Activated CD4-positive, alpha-beta T cell treated with anti-CD3 and anti-CD28 coated beads, Interleukin-2, amount 50 U/mL, for 16 hours (primary cell): ENCODE measurements at regions not wholly inside any gene's neighbourhood (a gene's known extent, or its start where the extent isn't known, plus 50 kb on each side); places are given as distances from the start of the nearest gene placed in this dataset.

Experiments used
- DNase-seq: peaks from one replicate; pipeline ENCODE4 v3.0.0-alpha.2; 2020

DNA sequence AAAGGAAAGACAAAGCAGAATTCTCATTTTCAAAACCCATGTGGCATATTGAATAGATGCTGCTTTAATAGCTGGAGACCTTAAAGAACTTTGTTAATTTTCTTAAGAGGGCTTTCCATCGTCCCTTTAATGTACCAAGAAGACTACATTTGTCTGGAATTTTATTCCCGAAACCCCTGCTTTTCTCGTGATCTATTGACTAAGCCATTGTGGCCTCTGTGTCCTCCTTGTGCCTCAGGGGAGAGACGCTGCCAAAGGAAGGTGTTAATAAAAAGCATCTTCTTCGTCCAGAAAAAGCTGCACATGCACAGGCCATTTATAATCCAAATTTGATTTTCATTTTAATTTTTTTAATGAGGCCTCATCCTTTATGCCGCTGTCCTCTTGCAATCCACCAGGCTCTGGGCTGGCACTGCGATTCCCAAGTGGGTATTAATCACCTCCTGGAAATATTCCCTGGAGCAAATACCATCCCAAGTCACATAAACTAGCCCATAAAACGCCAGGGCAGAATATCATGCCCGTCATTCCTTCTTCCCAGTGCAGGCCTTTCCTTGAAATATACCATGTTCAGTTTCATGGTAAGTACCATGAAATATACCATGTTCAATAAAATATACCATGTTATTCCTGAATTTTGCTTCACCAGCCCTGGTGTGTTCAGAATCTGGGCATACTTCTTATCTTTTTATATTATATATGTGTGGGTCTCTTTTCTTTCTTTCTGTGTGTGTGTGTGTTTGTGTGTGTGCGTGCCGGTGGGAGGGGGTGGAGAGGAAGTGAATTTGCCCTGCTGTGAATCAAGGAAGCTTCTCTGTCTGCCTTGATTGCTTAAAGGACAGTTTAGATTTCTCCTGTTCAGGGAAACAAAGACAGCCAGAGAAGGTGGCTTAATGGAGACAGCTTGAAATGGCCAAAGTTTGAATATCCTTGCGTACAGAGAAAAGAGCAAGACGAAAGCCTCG, 147.6 kb downstream of the PHETA1 start:
- DNase-seq: no peak

- DNase-seq: no peak
Measured at GRCh38 chr12:111220363-111220762, 148.5 kb downstream of the PHETA1 start.

DNA sequence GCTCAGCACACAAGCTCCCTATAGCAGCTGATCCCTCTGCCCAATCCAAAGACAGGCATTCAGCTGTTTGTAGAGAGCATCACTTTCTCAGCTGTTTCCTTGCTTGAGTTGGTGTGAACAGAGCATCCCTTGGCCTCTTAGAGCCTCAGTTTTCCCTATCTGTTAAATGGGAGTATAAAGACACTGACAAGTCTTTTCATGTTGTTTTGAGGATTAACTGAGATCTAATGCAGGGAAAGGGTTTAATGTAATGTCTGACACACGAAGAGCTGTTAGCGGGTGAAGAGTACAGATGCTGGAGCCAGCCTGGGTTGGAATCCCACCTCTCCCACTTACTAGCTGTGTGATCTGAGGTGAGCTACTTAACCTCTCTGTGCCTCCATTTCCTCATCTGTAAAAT, 149.5 kb downstream of the PHETA1 start:
- DNase-seq: no peak

DNA sequence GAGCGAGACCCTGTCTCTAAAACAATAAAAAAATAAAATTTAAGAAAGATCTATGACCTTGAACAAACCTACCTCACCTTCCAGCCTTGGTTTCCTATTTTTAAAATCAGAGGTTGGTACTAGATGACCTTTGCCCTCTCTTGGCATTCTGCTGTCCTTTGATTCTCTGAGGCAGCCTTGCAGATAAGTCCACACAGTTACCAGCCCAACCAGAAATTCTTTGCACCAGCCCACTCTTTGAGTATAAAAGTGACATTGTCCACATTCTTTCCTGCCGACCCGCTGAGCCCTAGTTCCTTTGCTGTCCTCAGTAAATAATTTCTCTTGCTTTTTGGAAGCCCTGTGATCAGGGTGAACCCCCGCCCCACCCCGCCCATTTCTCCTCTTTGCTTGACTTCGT, 150.4 kb downstream of the PHETA1 start:
- no peak for DNase-seq

DNA sequence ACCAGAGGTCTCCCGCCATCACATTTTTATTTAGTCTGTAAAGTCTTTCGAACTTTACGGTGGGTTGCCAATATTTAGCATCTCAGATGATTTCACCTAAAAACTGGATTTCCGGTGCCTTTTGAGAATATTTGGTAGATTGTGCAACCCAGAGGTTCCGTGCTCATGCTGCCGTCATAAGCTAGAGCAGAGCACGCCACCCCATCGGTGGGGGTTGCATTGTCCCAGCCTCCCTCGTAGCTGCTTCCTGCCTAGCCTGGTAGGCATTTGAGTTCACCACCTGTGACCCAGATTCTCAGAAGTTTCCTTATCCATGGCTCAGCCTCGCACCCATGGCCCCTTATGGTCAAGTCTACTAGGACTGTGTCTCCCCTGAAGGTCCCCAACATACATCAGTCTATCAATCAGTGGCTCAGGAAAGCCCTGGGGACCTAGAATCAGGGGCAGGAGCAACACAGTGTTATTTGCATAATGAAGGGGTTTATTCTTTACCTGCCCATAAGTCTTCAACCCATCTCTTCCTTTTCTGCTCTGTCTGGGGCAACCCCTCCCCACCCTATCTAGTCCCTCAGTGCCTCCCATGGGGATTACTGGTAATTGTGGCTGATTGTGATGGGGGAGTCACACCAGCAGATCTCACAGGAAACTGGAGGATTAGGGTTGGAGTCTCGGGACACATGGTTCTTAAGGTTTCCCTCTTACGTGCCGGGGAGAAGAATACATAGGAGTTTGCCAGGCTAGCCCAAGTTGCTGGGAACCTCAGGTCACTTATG, 152.3 kb downstream of the PHETA1 start:
- DNase-seq: no peak

- DNase-seq: no peak
Measured at GRCh38 chr12:111215881-111216280, 153.0 kb downstream of the PHETA1 start.

DNA sequence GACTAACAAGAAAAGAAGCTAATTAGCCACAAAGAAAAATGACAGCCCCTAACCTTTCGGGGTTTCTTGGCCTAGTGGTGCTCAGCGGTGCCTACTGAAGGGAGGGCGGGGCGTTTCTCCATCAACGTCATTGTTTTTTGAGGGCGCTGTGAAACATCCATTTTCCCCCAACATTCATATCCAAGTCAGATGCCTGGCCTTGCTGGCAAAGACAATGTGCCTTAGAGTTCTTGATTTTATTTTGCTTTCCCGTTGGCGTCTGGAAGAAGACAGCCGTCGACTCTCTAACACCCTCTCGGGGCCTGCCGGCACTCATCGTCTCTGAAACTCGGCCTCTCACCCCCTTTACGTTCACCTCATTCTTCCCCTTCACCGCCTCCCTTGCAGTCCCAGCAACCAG, 154.5 kb downstream of the PHETA1 start:
- DNase-seq: no peak

DNA sequence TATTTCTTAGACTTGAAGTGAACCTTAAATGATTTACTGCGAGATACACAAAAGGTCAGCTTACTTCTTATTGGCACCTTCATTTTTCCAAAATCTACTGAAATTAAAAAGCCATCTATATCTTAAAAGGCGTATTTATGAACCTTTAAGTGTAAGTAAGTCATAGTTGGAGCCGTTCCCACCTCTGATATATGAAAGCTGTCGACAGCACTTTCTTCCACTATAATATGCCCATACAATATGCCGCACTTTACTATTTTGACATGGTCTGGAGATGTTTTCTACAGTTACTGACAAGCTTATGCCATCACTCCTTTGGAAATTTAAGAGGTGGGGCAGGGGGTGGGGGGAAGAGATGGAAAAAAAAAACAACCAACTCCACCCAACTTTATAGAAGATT, 155.3 kb downstream of the PHETA1 start:
- DNase-seq: no peak

DNA sequence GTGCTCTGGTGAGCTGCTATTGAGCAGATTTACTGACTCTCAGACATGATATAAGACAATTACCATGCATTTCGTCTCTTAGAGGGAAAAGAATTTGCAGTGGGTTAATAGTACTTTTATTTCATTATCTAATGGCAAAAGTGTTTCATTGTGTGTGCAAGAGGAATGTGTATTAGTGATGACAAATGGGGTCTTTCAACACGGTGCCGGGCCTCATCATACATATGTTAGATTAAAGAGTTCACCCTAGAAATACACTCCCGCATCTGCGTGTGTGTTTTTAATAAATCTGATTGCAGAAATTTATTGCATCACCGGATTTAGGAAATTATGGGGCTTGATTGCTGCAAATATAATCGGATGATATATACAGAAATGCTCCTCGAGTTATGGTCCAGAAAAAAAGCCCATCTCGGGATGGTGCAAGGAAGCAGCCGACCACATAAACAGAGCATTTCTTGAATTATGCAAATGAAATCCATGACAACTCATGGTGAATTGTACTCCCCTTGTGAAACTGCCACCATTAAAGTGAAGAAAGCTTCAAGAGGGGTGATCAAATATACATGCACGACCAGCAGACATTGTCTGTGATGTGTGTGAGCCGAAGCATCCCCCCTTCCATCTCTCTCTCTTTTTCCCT, 156.0 kb downstream of the PHETA1 start:
- no peak for DNase-seq

GRCh38 chr12:111211910-111212757, 156.8 kb downstream of the PHETA1 start:
- DNase-seq: no peak

DNA sequence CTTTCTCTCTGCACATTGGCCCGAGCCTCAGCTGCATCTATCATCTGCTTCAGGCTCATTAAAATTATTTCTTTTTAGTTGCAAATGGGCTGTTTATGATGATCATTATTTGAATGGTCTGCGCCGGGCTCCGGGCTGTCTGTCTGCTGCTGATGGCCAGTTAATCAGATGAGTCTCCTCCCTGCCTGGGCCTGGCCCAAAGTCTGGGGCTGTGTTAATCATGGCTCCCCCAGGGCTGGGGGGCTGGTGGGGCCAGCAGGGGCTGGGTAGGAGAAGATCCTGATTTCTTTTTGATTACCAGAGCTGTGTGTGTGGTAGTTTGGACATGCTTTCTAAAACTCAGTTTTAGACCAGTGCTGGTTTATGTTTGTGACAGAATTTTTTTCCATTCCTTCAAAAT, 159.1 kb downstream of the PHETA1 start:
- no peak for DNase-seq

- DNase-seq: no peak
Measured at GRCh38 chr12:111207761-111208160, 161.1 kb downstream of the PHETA1 start.

DNA sequence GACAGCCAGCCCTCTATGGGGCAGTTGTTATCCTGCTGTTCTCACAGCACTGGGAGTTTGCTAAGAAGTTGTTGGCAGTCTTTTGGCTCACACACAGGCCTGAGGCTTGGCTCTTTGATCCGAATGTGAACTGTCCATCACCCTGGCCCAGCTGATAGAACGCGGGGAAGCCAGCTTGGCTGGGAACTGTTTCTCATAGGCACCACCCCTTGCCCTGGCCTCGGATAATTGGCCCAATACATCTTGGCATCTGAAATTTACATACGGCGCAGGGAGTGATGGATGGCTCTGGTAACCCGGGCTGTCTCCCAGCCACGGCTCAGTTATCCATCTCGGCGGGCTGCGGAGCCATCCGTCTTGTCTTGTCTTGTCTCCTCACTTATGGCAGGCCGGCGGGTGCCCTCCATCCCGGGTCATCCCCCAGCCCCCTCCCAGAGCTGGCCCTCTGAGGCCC, 164.1 kb downstream of the PHETA1 start:
- DNase-seq: no peak

DNA sequence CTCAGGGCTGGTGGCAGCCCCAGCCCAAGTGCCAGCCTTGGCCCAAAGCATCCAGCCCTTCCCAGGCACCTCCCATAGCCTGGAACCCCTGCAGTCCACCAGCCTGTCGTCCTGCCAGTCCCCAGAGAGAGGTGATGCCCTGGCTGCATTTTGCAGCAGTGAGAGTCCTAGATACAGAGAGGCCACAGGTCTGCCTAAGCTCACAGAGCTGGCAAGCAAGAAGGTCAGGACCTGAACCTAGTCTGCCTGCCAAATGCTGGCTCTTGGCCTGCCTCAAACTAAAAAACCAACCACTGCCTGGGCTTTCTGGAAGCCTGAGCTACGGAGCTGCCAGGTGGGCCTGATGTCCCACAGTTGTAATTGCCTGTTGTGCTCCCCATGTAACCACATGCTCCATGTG, 164.9 kb downstream of the PHETA1 start:
- no peak for DNase-seq

GRCh38 chr12:111203446-111203845, 165.4 kb downstream of the PHETA1 start:
- DNase-seq: no peak

DNA sequence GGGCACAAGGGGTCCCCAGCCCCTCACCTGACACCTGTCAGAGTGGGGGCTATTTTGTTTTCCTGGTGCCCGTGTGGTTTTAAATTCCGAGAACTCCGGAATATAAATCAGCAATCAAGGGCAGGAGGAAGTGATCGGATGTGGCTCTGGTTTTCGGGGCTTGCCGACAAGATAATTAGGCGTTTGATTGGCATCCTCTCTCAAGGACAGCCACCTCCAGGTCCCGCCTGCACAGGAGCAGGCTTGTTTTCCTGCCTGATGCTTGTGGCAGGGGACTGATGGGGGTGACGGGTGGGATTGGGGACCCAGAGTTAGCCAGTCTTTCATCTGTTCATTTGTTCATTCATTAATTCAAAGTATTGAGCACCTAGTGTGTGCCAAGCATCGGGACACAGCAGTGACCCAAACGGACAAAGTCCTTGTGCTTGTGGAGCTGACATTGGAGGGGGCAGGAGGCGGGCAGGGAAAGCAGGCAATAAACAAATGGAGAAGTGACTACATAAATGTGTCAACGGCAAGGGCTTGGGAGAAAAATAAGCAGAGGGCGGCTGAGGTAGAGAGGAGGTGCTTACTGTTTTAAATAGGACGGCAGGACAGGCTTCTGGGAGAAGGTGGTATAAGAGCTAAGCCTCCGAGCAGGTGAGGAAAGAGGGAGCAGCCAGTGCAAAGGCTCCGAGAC, 166.5 kb downstream of the PHETA1 start:
- DNase-seq: no peak

GRCh38 chr12:111201495-111202236, 167.2 kb downstream of the PHETA1 start:
- DNase-seq: no peak

- DNase-seq: no peak
Measured at GRCh38 chr12:111201036-111201435, 167.9 kb downstream of the PHETA1 start.

GRCh38 chr12:111197376-111197944, 171.4 kb downstream of the PHETA1 start:
- DNase-seq: no peak

- DNase-seq: no peak
Measured at GRCh38 chr12:111196532-111196931, 172.4 kb downstream of the PHETA1 start.

DNA sequence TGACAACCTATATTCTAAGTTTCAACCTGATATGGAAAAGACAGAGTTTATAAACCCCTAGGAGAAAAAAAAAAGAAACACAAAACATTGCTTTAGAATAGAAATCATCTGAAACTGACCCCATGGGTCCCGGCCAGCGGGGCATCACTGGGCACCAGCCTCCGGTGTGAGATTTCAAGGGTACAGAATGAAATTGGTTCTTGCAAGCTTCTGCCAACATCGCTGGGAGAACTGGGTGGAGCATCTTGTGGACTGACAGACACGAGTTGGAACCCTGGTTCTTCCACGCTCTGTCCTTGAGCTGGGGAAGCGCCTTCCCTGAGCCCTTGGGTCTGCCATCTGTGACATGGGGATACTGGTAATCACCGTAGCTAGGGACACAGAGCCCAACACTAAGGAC, 173.6 kb downstream of the PHETA1 start:
- DNase-seq: no peak
